Tibial nerve (tissue), 4 donors: ENCODE measurements at regions not wholly inside any gene's neighbourhood (a gene's known extent, or its start where the extent isn't known, plus 50 kb on each side); places are given as distances from the start of the nearest gene placed in this dataset.
A peak's percentile ranks its signal among the peaks of the same experiment; 100 is the strongest.
"Not testable (repeated sequence)": the region's sequence is repeated elsewhere in the genome, so short reads cannot be mapped to it uniquely, and the experiment has no call there.

Experiments
- DNase-seq, 2 donors: peaks; one replicate each; pipeline ENCODE4 v3.0.0-alpha.2; 2019; ENCODE audit warnings: low spot score in 2 of 2
- H3K27ac ChIP-seq, 4 donors: fragments of 200-600 bp; sonication (generic) in 3 of 4; one replicate each; pipeline ENCODE4 v1.5.1; 2017 to 2019; ENCODE audit warnings: mild to moderate bottlenecking in 1 of 4
- H3K27me3 ChIP-seq, 2 donors: fragments of 200-600 bp; sonication (generic) in 1 of 2; one replicate each; pipeline versions ENCODE4 v1.5.1 to v1.6.0; 2017 to 2019
- H3K36me3 ChIP-seq, 3 donors: fragments of 200-600 bp; sonication (generic); one replicate each; pipeline ENCODE4 v1.5.1; 2018 to 2019
- H3K4me1 ChIP-seq, 4 donors: fragments of 200-600 bp; sonication (generic) in 3 of 4; one replicate each; pipeline ENCODE4 v1.5.1; 2017 to 2019
- H3K4me3 ChIP-seq, 4 donors: fragments of 200-600 bp; sonication (generic) in 3 of 4; one replicate each; pipeline ENCODE4 v1.5.1; 2017 to 2019; ENCODE audit warnings: mild to moderate bottlenecking in 1 of 4, moderate library complexity in 1 of 4
- H3K9me3 ChIP-seq, 4 donors: fragments of 200-600 bp; sonication (generic) in 3 of 4; one replicate each; pipeline ENCODE4 v1.5.1; 2017 to 2019
- EP300 ChIP-seq, 2 donors: sonication (generic); formaldehyde crosslinking; IDR thresholded peaks; one replicate each; pipeline ENCODE4 v1.6.1; 2017; ENCODE audit warnings: antibody characterized with exemption in 2 of 2, mild to moderate bottlenecking in 1 of 2
- POLR2A ChIP-seq, 2 donors: fragments of 450-650 bp; IDR thresholded peaks; one replicate each; pipeline ENCODE4 v1.6.1; 2017; ENCODE audit warnings: antibody characterized with exemption in 2 of 2, mild to moderate bottlenecking in 2 of 2, moderate library complexity in 2 of 2
- WGBS, 2 donors: methylation state at CpG; one replicate each; pipeline ENCODE4 v1.1.5; 2018; 5-methylcytosine and 5-hydroxymethylcytosine counted together
- TF ChIP-seq, protein P1 (sequence below), 5 experiments: fragments of 200-600 bp in 3 of 5; fragments of 450-650 bp in 2 of 5; sonication (generic) in 3 of 5; IDR thresholded peaks; one replicate each; pipeline ENCODE4 v1.5.1; 2016 to 2019; ENCODE audit warnings: antibody characterized with exemption in 5 of 5, mild to moderate bottlenecking in 3 of 5, moderate library complexity in 2 of 5

- Histone ChIP-seq H3K36me3 (no peaks in the 10 kb centered on the region), H3K4me3 (no peak overlapping the region), H3K27ac (peak overlapping the region in 1 of 4 donors; percentile 84), H3K4me1 (peaks cover 0 to 52% (median 28%) of the 10 kb centered on the region in 4 donors), H3K9me3 (no peaks in the 10 kb centered on the region), H3K27me3 (no peaks in the 10 kb centered on the region)
- 81 to 84% methylated on average over 4 of the region's 4 CpGs for WGBS, 2 donors
- DNase-seq = no peak
- TF ChIP-seq, protein P1, sequence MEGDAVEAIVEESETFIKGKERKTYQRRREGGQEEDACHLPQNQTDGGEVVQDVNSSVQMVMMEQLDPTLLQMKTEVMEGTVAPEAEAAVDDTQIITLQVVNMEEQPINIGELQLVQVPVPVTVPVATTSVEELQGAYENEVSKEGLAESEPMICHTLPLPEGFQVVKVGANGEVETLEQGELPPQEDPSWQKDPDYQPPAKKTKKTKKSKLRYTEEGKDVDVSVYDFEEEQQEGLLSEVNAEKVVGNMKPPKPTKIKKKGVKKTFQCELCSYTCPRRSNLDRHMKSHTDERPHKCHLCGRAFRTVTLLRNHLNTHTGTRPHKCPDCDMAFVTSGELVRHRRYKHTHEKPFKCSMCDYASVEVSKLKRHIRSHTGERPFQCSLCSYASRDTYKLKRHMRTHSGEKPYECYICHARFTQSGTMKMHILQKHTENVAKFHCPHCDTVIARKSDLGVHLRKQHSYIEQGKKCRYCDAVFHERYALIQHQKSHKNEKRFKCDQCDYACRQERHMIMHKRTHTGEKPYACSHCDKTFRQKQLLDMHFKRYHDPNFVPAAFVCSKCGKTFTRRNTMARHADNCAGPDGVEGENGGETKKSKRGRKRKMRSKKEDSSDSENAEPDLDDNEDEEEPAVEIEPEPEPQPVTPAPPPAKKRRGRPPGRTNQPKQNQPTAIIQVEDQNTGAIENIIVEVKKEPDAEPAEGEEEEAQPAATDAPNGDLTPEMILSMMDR (IDR thresholded peaks at IDR 0.05) = no peak
- TF ChIP-seq EP300 (IDR thresholded peaks at IDR 0.05) = no peak
- no peak for TF ChIP-seq POLR2A (IDR thresholded peaks at IDR 0.05)
Observed at GRCh38 chr16:66245868-66246267, 120.6 kb upstream of the CDH5 start.

DNA sequence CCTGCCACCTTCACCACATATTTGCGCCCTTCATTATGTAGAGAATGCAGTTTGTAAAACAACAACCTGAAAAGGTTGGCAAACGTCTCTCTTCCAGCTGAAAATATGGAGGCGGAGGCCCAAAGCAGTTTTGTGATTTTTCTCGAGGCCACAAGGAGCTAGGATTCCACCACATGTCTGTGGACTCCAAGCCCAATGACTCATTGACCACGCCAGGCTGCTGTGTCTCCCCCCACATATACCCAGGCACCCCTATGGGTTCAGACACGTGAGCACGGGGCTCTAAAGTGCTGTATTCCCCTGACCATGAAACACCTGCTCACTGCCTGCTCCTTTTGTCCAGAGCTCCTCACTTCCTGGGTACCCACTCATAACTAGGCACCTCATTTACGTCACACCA lies 121.4 kb upstream of the CDH5 start:
- Histone ChIP-seq H3K36me3 (no peaks in the 10 kb centered on the region), H3K4me1 (peaks cover 0 to 52% (median 26%) of the 10 kb centered on the region in 4 donors), H3K4me3 (no peak overlapping the region), H3K27me3 (no peaks in the 10 kb centered on the region), H3K27ac (no peak overlapping the region), H3K9me3 (no peaks in the 10 kb centered on the region)
- 87 to 88% methylated on average over 8 of the region's 8 CpGs for WGBS, 2 donors
- DNase-seq = no peak
- TF ChIP-seq EP300 (IDR thresholded peaks at IDR 0.05) (no peak), POLR2A (IDR thresholded peaks at IDR 0.05) (no peak)
- TF ChIP-seq, protein P1 (IDR thresholded peaks at IDR 0.05) = no peak

DNA sequence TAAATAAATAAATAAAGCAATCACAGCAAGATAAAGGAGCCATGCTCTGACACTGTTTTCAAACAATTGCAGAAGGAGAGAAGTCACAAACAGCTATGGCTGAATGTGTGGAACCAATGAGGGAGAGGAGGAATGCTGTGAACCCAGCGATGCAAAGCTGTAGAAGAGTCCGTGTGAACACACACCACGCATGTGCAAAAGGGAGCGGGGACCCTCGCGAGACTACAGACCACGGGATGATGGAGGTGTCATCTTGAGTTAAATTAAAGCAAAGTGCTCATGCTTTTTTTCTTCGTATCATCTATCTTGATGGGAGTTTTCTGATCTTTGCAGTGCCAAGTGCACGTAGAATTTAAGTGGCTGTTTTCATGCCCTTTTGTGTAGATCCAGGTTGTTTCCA lies 123.8 kb upstream of the CDH5 start:
- no peak for TF ChIP-seq POLR2A (IDR thresholded peaks at IDR 0.05)
- no peak for TF ChIP-seq EP300 (IDR thresholded peaks at IDR 0.05)
- TF ChIP-seq, protein P1 (IDR thresholded peaks at IDR 0.05) = no peak
- Histone ChIP-seq H3K9me3 (peaks cover 0 to 11% (median 0%) of the 10 kb centered on the region in 4 donors), H3K27ac (peak overlapping the region in 1 of 4 donors; percentile 36), H3K4me3 (no peak overlapping the region), H3K27me3 (no peaks in the 10 kb centered on the region), H3K36me3 (no peaks in the 10 kb centered on the region), H3K4me1 (peaks cover 0 to 37% (median 18%) of the 10 kb centered on the region in 4 donors)
- DNase-seq = no peak
- 90 to 92% methylated on average over 9 of the region's 9 CpGs for WGBS, 2 donors

DNA sequence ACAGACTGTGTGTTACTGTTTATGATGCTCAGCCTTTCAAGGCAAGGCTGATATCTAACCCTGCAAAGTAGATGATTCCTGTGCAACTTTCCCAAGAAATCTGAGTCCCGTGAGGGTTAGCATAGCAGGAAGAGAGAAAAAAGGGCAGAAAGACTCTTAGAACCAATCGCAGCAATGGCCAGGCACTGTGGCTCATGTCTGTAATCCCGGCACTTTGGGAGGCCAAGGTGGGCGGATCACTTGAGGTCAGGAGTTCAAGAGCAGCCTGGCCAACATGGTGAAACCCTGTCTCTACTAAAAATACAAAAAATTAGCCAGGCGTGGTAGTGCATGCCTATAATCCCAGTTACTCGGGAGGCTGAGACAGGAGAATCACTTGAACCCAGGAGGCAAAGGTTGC lies 124.3 kb upstream of the CDH5 start:
- Histone ChIP-seq H3K27ac (peak overlapping the region in 2 of 4 donors; percentile 36 to 79), H3K4me1 (peaks cover 0 to 32% (median 15%) of the 10 kb centered on the region in 4 donors), H3K9me3 (peaks cover 0 to 11% (median 0%) of the 10 kb centered on the region in 4 donors)
- not testable (repeated sequence) for H3K27me3 ChIP-seq, H3K4me3 ChIP-seq, H3K36me3 ChIP-seq, DNase-seq
- 67 to 74% methylated on average over 6 of the region's 6 CpGs for WGBS, 2 donors

DNA sequence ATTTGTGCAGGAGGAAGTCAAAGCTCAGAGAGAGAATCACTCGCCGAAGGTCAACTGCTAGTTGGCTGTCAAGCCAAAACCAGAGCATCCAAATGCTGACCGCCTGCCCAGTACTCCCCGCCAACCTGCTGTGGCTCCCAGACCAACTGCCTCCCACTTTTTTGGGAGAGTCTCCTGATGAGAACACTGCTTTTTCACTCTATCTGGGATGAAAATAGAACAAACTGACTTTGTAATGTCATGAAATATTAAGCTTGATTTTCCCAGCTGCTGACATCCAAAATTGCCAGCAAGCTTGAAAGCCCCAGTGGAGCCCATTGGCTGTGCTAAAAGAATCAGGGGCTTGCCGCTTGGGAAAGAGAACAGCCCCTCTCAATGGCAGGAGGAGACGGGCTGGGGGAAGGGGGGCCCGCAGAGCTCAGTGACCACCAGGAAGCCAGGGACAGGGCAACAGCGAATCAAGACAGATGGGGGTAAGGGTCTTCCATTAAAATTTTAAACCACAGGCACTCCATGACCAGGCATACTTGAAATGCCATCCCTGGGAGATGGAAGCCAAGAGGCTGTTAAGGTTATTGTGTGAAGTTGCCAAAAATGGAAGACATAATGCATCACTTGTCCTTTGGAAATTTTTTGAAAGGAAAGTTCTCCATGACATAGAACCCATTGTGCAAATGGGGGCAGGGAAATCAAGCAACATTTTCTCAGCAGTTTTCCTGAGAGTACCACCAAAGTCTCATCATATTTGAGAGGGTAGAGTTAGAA lies 125.7 kb upstream of the CDH5 start:
- DNase-seq = no peak
- WGBS, 2 donors = 28 to 29% methylated on average over 8 of the region's 8 CpGs
- H3K9me3 ChIP-seq = peaks cover 0 to 11% (median 0%) of the 10 kb centered on the region in 4 donors
- peak overlapping the region in 3 of 4 donors; percentile 36 to 88 (median 79) for H3K27ac ChIP-seq
- H3K4me1 ChIP-seq = peaks cover 0 to 27% (median 15%) of the 10 kb centered on the region in 4 donors
- H3K27me3 ChIP-seq = no peaks in the 10 kb centered on the region
- H3K4me3 ChIP-seq = no peak overlapping the region
- TF ChIP-seq EP300 (IDR thresholded peaks at IDR 0.05) (peak in 1 of 2 donors; percentile 50), POLR2A (IDR thresholded peaks at IDR 0.05) (no peak)
- TF ChIP-seq, protein P1 (IDR thresholded peaks at IDR 0.05) = no peak
- H3K36me3 ChIP-seq = no peaks in the 10 kb centered on the region
